EH (cell line): ENCODE measurements at regions not wholly inside any gene's neighbourhood (a gene's known extent, or its start where the extent isn't known, plus 50 kb on each side); places are given as distances from the start of the nearest gene placed in this dataset.
"Not testable (repeated sequence)": the region's sequence is repeated elsewhere in the genome, so short reads cannot be mapped to it uniquely, and the experiment has no call there.

Experiments used
- DNase-seq: peaks from one replicate; pipeline ENCODE4 v3.0.0-alpha.2; 2015; ENCODE audit warnings: low read depth

DNA sequence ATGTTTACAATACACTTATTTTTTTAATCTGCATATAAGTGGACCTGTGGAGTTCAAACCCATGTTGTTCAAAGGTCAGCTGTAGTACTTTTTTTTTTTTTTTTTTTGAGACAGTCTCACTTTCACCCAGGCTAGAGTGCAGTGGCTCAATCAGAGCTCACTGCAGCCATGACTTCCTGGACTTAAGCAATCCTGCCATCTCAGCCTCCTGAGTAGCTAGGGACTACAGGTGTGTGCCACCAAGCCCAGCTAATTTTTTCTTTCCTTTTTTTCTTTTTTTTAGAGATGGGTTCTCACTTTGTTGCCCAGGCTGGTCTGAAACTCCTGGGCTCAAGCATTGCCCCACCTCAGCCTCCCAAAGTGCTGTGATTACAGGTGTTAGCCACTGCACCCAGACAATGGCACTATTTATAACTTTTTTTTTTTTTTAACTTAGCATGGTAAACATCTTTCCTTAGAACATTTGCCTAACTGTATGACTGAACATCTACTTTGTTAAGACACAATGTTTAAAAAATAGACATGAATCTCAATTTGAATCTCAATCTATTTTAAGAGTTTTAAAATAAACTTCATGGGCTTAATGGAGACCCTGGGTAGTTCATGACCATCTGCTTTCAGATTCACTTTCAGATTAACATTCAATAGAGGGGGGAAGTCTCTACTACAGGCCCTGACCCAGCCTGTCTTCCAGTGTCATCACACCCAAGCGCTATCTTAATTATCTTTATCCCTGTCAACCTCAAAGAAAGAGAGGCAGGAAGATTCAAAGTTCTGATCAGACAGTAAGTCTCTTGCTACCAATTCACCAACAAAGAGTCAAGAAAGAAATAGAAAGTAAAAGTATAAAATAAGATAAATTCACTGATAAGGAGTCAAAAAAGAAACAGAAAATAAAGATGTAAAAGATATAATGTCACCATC lies 97.7 kb upstream of the DOCK9 start:
- no peak for DNase-seq

DNA sequence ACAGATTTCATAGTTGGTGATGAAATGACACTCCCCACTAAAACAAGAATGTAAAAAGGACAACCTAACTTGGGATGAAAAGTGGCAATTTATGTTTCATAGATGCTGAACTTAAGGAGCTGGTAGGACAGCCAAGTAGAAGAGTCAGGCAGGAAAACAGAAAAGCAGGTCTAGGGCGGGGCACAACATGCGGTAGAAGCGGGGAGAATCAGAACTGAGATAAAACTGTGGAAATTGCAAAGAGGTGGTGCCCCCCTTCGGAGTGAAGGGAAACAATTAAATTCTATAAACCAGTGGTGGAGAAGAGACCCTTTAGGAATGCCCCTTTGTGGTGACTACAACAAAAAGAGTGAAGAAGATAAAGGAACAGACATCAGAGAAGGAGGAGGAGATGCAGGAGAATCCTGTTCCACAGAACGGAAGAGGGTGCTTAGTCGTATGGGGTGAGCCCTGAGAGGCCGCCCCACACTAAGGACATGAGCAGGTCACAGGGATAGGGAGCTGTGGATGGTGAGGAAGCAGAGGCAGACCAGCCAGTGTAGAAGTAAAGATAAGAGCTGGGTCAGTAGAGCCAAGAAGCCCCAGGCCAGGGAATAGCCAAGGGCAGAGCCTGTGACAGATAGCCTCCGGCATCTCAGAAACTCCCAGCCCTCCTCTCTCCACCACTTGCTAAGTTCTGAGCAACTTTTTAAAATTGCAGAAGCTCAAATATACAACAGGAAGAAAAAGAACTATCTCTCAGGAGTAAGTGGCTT lies 100.3 kb upstream of the DOCK9 start:
- DNase-seq = no peak

DNA sequence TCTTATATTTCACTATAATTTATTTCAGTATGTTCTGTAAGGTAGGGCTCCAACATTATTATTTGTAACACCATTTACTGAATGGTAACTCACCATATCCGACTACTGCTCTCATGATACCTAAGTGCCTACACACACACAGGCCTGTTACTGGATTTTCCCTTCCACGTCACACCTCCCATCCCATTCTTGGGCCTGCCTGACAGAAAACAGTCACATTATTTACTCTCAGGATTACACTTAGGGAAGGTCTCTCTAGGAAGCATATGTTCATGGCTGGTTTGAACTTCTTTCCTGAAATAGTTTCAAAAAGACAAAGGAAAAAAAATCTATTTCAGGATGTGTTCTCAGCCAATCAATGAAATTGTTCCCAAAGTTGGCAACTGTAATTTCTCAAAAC lies 102.3 kb upstream of the DOCK9 start:
- no peak for DNase-seq

DNA sequence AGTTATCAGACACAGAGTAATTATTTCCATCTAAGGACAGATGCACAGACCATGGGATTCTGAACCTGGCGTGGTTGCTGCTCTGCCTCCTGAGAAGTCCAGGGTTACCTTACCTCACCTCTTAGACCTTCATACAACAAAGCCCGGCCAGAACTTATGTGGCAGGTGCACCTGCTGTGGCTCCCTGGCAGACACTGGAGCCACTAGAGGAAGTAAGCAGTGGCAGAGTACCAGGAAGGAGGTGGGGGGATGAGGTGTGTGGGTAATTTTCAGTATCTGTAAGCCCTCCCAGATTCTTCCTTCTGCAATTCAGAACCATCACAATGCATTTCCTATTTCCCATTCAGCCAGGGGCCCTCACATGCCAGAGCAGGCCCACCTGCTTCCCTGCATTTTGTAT lies 106.1 kb upstream of the DOCK9 start:
- no peak for DNase-seq

DNA sequence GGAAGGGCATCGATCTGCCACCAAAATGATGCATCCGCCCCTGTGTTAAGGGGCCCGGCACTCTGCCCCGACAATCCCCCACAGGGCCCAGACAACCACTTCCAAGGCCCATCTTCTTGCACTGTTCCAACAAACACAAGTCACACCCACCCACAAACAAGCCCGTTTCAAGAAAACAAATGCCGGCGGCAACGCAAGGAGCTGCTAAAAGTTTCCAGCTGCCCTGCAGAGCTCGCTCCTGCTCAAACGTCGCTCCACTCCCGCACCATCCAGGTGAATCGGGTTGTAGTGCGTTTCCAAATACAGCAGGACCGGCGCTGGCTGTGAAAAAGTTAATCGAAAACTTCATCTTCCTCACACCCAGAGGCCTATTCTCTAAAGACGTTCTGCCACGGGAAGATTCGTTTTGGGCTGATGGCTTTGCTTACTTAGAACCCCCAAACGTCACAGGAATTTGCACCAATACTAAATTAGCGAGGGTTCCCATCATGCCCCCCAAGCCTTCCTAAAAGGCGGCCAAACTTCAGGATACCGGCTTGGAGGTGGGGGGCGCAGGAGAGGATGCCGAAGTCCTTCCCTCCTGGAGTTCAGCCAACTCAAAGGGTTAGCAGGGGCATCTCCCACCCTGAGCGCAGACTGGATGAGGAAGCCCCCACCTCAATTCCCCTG lies 107.4 kb upstream of the DOCK9 start:
- no peak for DNase-seq

DNA sequence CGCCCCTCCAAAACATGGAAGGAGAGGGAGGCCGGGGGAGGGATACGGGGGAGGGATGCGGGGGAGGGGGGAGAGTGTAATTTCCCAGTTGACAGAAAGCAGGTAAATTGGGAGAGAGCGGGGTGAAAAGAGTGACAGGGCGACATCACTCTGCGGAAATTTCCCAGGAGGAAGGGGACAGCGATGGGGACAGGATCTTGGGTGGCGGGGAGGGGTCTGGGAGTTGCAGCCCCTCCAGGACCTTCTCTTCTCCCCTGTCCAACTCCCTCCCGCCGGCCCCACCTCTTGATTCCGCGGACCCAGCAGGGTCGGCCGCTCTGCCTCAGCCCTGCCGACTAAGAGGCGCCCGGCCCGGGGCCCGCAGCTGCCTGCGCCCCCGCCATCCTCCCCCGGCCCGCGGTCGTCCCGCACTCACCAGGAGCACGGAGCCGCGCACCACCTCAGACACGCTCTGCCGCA lies 108.0 kb upstream of the DOCK9 start:
- DNase-seq = no peak

DNA sequence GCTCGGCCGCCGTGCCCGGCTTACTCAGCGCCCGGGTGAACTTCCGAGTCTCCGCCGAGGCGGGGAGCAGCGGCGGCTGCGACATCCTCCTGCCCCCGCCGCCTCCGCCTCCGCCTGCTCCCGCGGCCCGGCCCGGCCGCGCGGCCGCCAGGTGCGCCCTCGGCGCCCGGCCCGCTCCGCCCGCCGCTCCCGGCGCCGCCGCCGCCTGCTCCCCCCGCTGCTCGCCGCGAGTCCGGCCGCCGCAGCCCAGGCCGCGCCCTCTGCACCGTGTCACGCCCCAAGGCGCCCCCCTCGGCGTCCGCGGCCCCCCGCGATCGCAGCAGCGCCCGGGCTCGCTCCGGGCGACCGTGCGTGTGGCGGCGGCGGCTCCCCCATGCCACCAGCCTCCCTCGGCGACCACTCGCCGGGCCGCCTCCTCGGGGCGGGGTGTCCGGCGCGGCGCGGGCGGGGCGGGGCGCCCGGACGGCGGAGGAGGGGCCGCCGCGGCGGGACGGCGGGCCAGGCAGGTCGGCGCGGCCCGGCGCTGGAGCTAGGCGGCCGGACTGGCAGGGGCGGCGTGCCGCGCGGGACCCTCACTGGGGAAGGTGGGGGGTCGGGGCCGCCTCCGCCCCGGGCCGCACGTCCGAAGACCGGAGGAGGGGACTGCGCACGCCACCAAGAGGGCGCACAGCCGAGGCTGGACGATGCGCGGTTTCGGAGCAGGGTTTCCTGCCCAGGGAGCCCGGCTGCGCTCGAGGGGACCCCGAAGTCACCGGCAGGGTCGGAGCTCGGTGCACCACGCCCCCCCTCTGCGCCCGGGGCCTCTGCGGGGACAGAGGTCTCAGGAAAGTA lies 108.6 kb upstream of the DOCK9 start:
- peak; percentile 55 for DNase-seq

DNA sequence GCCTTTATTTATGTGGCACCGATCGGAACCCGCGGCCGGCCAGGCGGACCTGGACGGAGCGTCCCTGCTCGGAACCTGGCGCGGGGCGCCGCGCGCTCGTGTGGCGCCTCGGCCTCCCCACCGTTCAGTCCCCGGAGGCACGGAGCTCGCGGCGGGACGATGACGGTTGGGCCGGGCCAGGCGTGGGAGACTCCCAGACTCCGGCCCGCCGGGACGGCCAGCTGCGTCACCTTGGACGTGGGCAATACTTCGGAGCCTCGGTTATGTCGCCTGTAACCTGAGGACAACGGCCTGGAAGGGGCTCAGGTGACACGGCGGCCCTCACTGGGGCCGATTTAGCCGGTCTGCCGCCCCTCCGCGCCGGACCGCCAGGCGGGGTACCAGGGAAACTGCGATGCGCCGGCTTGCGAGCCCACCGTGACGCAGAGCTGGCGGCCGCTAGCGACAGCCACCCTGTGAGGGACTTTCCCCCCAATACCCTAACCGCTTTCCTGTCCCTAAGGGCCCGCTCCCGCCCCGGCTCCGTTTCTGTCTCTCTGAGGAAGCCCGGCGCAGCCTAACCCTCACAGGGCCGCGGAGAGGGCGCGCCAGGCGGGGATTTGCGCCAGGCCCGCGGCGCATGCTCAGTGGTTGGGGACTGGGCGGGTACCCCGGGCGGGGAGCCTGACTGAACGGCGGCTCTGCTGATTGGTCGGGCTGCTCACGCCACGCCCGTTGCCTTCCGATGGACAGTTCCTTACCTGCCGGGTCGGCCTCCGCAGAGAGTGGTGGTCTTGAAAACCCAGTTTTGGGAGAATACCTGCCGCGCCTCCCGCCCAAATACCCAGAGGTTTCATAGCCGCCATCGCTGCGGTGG lies 109.5 kb upstream of the DOCK9 start:
- DNase-seq = peak; percentile 83

DNA sequence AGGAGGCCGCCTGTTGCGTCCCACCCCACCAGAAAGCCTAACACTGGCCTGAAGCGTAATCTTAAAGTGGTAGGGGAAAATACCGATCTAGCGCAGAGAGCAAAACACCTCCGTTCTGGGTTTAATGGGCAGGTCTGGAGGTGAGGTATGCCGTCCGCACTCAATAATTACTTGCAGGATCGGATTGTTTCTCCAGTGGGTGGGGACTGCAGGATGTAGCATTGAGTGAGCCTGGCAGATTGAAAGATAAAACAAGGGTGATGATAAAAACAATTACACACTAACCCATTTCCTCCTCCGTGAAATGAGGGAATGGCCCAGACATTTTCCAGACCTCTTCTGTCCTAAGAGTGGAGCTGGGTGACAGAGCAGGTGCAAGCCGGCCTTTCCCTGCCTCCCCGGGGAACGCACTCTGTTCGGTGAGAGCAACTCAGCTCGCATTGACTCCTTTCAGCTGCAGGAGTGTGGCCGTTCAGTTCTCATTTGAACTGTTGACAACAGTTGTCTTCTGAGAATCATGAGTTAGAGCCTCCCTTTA lies 110.2 kb upstream of the DOCK9 start:
- DNase-seq = no peak

DNA sequence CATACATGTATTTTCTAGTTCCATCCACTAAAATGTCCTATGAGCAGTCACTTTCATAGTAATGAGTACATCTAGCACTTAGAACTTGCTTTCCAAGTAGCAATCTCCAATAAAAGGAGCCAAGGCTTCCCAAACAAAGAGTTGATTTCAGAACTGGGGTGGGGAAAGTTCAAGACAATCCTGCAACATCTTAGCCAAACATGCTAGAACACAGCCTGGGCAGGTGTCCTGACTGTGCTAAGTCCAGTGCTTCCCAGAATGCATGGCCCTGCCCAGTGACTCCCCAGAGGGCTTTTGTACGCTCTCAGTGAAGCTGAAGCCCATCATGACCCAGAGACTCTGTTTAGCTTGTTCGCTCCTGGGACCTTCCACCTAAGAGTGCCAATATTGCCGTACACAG lies 106.7 kb upstream of the UBAC2 start:
- no peak for DNase-seq

DNA sequence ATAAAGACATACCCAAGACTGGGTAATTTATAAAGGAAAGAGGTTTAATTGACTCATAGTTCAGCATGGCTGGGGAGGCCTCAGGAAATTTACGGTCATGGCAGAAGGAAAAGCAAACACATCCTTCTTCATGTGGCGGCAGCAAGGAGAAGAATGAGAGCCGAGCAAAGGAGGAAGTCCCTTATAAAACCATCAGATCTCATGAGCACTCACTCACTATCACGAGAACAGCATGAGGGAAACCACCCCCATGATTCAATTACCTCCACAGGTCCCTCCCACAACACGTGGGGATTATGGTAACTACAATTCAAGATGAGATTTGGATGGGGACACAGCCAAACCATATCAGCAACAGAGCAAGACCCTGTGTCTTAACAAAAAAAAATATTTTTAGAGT lies 98.8 kb upstream of the UBAC2 start:
- DNase-seq = not testable (repeated sequence)

DNA sequence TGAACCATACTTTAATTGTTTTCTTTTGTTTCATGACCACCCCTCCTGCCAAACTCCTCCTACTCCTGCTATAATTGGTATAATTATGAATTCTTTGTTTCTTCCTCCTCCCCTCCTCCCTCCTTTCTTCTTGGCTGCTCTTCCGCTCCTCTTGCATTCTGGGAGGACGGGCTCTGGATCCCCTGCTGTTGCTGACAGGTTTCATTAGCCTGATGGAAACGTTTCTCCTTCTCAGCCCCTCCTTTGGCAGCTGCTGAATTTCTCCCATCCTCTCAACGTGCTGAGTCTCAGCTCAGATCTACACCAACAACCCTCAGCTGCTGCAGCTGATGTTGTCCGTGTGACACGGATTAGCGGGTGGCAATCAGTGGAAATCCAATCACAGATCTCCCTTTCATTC lies 97.1 kb upstream of the UBAC2 start:
- no peak for DNase-seq

DNA sequence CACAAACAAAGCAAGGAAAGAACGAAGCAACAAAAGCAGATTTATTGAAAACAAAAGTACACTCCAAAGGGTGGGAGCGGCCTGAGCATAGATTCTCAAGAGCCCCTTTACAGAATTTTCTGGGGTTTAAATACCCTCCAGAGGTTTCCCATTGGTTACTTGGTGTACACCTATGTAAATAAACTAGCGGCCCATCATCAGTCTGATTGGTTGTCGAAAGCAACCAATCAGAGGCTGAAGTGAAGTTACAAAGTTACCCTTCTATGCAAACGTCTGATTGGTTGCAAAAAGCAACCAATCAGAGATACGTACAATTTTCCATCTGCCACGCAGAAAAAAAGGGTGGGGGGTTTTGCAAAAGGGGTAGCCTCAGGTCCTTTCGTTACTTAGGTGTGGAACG lies 96.3 kb upstream of the UBAC2 start:
- no peak for DNase-seq

DNA sequence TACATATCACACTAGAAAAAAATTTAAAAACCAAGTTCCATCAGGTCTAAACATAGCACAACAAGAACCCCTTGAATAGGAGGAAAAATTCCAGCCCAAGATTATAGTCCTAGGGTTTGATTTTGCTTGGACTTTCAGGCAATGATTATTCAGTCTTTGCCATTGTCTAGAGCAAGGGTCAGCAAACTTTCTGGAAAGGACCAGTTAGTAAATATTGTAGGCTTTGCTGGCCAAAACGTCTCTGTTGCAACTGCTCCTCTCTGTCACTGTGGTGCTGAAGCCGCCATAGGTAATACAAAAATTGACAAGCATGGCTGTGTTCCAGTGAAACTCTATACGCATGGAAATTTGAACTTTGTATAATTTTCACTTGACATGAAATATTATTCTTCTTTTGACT lies 95.5 kb upstream of the UBAC2 start:
- no peak for DNase-seq

DNA sequence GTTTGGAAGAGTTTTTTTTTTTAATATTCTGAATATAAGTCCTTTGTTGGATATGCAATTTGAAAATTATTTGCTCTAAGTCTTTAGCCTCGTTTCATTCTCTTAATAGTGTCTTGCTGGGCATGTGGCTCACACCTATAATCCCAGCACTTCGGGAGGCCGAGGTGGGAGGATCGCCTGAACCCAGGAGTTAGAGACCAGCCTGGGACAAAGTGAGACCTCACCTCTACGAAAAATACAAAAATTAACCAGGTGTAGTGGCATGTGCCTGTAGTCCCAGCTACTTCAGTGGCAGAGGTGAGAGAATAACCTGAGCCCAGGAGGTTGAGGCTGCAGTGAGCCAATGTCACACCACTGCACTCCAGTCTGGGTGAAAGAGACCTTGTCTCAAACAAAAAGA lies 87.3 kb upstream of the UBAC2 start:
- no peak for DNase-seq

DNA sequence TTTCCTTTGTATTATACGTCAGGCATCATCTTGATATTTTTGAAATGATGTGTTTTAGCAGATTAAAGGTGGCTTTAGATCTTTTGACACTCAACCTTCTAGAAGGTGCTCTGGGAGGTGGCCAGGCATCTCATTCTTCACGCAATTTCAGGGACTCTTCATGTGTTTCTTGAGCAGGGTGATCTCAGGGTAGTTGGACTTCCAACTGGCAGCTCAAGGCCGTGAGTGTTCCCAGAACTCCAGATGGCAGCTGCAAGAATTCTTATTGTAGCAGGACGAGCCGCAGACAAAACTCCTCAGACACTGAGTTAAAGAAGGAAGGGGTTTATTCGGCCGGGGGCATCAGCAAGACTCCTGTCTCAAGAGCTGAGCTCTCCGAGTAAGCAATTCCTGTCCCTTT lies 82.5 kb upstream of the UBAC2 start:
- DNase-seq = no peak

DNA sequence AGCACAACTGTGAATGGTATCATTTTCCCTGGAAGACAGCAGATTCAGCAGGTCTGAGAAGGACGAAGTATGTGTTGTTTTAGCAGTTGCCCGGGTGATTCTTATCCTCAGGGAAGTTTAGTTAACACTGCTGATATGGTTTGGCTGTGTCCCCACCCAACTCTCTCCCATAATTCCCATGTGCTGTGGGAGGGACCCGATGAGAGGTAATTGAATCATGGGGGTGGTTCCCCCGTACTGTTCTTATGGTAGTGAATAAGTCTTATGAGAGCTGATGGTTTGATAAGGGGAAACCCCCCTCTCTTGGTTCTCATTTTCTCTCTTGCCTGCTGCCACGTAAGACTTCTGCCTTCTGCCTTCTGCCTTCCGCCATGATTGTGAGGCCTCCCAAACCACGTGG lies 81.0 kb upstream of the UBAC2 start:
- no peak for DNase-seq

DNA sequence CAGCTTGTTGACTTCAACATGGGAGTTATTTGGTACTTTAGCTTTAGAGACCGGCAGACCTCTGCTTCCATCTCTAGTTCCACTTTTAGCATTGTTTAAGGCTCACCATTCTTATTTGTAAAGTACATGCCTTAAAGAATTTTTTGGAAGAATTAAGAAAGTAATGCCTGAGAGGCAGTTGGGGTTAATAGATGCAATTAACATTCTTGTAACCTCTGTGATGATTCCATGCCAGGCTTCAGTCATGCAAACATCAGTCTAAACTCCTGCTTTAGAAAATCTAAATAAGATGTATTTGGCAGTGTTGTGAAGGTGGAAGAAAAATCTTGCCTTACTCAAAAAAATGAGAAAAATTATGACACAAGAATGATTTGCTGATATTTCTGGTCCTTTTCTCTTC lies 79.9 kb upstream of the UBAC2 start:
- no peak for DNase-seq

DNA sequence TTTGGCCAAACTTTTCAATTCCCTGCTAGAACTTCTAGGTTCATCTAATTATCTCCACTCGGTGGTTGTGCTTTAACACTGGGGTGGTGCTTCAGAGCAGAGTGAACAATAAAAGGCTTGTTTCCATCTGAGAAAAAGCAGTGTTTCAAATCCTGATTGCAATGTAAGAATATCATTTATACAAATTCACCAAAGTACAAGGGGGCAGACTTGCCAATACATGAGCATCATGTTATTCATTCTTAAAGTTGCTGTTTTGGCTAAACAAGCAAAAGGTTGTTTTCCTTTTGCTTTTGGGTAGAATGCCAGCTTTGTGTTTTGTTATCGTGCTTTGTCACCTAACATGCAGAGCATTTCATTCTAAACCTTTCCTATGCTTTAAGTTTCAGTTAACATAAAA lies 78.5 kb upstream of the UBAC2 start:
- no peak for DNase-seq
